GM12878 (cell line): ENCODE measurements at regions not wholly inside any gene's neighbourhood (a gene's known extent, or its start where the extent isn't known, plus 50 kb on each side); places are given as distances from the start of the nearest gene placed in this dataset.
"Not testable (repeated sequence)": the region's sequence is repeated elsewhere in the genome, so short reads cannot be mapped to it uniquely, and the experiment has no call there.

Source experiments
- EZH2 ChIP-seq: IDR thresholded peaks from 2 replicates; pipeline ENCODE4 v1.6.1; 2012; ENCODE audit warnings: low read depth, mild to moderate bottlenecking, control low read depth, inconsistent platforms, low read length, borderline replicate concordance; ENCODE audit not compliant: control insufficient read depth
- PML ChIP-seq: IDR thresholded peaks from 2 replicates; pipeline ENCODE4 v1.6.1; 2012; ENCODE audit warnings: low read length, inconsistent platforms
- POLR2AphosphoS5 ChIP-seq: IDR thresholded peaks from 2 replicates; pipeline ENCODE4 v1.6.1; 2011; ENCODE audit warnings: mild to moderate bottlenecking, low read length, inconsistent platforms
- TF ChIP-seq, protein P1 (sequence below): fragments of 450-650 bp; formaldehyde crosslinking; IDR thresholded peaks from 2 replicates; pipeline ENCODE4 v1.4.0; 2022; ENCODE audit warnings: mild to moderate bottlenecking, moderate library complexity

DNA sequence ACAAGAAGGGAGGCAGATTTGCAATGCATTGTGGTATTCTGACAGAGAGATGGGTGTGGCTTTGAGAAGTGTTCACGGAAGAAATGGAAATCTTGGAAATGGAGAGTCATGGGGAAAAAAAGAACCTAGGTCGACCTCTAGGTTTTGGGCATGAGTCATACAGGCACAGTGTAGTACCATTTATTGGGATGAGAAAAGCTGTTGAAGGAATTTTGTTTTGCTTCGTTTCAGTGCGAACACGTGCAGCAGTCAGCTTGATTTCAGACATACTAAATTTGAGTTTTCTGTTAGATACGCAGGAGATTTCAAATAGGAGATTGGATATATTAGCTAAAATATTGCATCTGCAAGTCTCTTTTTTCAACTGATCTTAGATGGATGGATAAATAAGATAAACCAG is 119.8 kb upstream of the ZNG1F start:
- not testable (repeated sequence) for TF ChIP-seq EZH2, PML, POLR2AphosphoS5
- TF ChIP-seq, protein P1, sequence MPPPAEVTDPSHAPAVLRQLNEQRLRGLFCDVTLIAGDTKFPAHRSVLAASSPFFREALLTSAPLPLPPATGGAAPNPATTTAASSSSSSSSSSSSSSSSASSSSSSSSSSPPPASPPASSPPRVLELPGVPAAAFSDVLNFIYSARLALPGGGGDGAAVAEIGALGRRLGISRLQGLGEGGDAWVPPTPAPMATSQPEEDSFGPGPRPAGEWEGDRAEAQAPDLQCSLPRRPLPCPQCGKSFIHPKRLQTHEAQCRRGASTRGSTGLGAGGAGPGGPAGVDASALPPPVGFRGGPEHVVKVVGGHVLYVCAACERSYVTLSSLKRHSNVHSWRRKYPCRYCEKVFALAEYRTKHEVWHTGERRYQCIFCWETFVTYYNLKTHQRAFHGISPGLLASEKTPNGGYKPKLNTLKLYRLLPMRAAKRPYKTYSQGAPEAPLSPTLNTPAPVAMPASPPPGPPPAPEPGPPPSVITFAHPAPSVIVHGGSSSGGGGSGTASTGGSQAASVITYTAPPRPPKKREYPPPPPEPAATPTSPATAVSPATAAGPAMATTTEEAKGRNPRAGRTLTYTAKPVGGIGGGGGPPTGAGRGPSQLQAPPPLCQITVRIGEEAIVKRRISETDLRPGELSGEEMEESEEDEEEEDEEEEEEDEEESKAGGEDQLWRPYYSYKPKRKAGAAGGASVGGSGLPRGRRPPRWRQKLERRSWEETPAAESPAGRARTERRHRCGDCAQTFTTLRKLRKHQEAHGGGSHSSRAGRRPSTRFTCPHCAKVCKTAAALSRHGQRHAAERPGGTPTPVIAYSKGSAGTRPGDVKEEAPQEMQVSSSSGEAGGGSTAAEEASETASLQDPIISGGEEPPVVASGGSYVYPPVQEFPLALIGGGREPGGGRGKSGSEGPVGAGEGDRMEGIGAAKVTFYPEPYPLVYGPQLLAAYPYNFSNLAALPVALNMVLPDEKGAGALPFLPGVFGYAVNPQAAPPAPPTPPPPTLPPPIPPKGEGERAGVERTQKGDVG (CRISPR knock-in tag) = not testable (repeated sequence)
